HG03060 (cell line): ENCODE measurements at regions not wholly inside any gene's neighbourhood (a gene's known extent, or its start where the extent isn't known, plus 50 kb on each side); places are given as distances from the start of the nearest gene placed in this dataset.
"Not testable (repeated sequence)": the region's sequence is repeated elsewhere in the genome, so short reads cannot be mapped to it uniquely, and the experiment has no call there.

Experiments
- ATAC-seq: cut with Tn5 transposase; IDR thresholded peaks from one replicate; pipeline ENCODE4 v1.9.1; 2021; ENCODE audit warnings: low read depth, moderate number of reproducible peaks; ENCODE audit not compliant: unreplicated experiment

DNA sequence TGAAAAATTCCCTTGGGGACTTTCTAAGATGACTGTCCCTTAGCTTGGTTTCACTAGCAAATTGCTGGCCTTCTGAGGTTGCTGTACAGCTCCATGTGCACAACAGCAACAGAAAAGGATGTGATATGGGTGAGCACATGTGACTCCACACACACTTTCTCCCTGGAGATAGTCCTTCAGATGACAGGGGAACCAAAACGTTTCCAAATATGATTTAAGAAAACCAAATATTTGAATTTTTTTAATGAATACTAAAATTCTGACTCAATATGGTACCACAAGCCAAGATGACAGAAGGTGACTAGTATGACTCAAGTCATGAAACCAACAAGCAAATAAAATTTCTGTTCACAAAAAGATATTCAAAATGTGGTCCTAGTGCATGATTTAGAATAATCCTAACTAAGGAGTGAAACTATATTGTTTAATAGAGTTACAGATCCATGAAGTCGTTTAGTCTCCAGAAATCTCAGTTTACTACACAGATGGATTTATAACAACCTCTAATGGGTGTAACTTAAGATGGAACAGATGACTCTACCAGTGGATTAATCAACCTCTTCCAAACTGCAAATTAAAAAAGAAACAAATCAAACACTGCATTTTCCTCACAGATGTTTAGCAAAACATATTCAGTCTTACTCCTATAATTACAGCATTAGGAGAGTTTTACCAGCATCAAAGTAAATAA lies 144.8 kb upstream of the PIK3R1 start:
- peak; percentile 93 for ATAC-seq

DNA sequence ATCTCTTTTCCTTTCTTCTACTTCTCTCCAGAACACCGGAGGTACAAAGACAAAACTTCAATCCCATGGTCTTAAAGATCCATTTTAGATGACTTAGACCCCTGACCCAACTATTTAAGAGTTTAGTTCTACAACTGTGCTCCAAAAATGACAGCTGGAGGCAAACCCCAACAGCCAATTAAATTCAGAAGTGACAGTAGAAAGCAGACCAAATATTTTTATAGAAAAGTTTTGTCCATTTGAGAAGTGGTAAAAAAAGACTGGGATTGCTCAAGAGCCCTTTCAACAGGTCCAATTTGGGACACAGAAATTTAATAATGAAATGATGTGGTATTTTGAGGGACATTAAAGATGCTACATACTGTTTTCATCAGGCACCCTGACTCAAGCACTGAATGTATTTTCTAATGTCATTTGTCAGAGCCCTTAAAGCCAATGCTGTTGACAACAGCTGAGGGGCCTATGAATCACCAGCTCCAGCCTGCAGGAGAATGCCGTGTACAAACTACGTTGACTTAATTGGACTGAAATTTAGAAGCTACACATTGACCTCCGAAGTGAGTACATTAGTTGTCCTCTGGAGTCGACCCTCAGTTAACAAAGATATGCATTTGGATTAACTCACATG lies 147.5 kb upstream of the PIK3R1 start:
- ATAC-seq = no peak

DNA sequence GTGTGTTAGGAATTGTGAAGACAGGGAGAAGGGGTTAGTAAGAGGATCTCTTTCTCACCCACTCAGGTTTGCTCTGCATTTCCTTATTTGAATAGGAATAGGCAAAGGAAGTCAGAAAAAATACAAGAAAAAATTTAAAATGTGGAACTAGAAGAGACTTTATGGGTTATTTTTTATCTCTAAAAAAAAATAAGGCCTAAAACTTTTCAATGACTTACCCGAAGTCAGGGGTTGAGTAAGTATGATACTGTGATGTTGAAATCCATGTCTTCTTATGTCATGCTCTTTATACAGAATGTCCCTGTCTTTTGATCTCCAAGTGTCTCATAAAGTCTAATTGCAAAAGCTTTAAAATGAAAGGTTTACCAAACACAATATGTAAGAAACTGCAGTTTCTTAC lies 148.3 kb upstream of the PIK3R1 start:
- no peak for ATAC-seq

DNA sequence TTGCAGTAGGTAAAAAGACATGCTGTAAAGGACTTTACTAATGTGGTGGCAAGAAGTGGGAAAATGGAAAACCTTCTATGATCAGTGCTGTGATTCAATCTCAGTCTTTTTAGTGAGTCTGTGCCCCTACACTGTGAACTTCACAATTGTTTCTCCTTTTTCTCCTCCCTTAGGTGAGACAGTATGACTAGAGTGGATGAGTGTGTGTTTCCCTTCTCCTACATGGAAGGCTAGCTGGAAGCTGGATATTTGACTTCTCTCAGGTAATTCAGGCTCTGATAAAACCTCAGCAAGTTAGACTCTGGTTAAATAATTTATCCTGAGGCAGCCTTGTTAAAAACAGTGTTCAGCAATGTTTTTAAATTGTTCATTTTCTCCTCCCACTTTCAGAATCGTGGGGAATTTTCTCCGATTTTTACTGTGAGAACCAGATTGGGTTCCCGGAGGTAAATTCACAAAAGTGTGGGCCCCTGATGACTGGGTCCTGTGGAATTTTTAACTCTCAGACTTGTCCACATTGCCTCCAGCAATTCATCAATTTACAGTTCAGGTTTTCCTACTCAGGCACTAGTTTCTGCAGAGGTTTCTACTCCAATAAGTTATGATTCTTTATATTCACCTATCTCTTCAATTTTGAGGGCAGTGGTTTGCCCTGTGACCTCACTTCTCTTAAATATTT lies 149.1 kb upstream of the PIK3R1 start:
- ATAC-seq = no peak

DNA sequence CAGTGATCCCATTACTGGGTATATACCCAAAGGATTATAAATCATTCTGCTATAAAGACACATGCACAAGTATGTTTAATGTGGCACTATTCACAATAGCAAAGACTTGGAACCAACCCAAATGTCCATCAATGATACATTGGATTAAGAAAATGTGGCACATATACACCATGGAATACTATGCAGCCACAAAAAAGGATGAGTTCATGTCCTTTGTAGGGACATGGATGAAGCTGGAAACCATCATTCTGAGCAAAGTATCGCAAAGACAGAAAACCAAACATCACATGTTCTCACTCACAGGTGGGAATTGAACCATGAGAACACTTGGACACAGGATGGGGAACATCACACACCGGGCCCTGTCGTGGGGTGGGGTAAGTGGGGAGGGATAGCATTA lies 150.2 kb upstream of the PIK3R1 start:
- not testable (repeated sequence) for ATAC-seq

DNA sequence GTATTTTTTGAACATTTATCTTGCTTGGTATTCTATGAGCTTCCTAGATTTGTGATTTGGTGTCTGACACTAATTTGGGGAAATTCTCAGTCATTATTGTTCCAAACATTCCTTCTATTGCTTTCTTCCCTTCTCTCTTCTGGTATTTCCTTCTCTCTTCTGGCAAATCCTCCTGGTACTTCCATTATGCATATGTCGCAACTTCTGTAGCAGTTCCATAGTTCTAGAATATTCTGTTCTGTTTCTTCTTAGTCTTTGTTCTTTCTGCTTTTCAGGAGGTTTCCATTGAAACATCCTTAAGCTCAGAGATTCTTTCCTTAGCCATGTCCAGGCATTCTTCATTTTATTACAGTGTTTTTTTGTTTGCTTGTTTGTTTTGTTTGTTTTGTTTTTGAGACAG lies 155.2 kb upstream of the PIK3R1 start:
- no peak for ATAC-seq

DNA sequence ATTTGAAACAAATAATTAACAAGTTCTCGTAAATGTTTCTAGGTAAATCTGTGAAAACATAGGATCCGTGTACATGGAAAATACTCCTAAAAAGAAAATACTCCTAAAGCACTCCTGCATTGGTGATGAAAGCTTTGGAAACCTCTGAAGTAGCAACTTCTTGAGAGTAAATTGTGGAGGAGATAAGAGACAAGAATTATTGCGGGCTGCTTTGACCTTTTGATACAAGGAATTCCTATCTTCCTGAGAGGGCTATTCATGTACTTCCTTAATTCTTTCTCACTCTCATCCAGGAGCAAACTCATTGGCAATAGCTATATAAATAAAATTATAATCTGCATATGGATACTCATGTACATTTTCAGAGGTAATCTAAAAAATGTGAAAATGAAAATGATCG lies 158.4 kb upstream of the PIK3R1 start:
- no peak for ATAC-seq

DNA sequence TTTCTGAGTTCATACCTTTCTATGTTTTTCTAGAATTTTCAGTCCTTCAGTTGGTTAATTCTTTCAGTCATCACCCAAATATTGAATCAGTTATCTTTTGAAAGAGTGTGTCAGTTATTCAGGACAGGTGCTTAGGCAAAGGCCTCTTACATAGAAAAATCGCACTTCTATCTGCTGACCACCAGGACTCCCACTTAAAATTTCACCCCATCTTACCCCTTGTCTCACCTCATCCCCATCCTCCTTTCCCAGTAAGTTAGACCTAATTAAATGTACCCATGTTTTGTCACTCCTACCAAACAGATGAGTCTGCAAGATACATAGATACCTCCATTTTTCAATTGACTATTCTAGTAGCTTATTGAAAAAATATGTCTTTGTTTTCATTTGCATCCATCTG lies 159.9 kb upstream of the PIK3R1 start:
- ATAC-seq = no peak

DNA sequence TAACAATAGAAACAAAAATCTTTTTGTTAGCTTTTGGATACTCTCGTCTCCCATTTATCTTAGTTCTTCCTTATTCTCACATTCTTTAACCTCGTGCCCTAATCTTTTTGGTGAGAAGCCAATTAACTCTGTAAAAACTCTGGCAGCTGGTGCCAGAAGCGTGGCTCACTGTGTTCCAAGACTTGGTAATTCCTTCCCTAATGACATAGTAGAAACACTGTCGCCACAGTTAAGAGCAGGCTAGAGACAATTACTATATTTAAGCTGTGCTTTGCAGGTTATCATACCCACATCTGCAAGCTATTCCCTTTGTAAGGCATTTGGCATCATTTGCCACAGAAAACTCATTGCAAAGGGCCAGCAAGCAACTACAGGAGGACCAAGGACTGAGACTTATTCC lies 160.9 kb upstream of the PIK3R1 start:
- no peak for ATAC-seq

DNA sequence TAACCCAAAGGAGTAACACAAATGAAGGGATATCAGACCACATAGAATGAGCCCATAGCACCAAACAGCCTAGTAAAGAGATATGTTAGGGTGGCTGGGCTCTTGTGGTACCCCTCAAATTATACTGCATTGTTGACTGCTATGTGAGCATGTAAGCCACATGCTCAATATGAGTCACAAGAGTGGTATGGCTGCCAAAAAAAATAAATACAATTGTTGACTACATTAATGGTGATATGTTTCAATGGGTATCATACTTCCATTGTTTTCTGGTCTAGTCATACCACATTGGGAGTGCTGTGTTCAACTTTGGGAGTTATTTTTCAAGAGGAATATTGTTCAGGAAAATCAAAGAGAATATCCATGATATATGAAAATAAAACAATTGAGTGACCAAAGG lies 162.4 kb upstream of the PIK3R1 start:
- ATAC-seq = no peak

DNA sequence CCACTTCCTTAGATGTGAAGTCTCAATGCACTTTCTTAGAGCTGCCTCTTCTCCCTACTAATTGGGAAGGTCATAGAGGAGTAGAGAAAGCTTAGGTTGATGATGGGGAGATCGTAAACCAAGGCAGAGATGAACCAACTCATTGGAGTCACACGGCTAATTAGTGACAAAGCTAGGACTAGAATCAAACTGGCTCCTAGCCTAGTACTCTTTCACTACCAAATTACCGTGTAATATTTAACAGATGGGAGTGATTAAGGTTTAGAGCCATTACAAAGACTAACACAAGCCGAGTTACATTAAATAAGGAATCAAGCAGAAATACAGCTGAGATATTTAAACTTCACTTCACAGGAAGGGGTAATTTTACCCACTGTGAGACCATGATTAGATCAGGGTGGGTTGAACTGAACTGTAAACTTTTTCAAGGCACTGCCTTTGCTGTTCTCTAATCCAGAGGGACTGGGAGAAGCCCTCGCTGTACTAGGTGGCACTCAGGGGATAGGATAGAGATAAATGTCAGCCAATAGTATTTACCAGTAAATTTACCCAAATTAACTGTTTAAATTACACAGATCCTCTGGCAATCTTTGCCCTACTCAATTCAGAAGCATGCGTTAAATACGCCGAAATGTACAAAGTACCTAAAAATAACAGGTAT lies 166.4 kb upstream of the PIK3R1 start:
- no peak for ATAC-seq

DNA sequence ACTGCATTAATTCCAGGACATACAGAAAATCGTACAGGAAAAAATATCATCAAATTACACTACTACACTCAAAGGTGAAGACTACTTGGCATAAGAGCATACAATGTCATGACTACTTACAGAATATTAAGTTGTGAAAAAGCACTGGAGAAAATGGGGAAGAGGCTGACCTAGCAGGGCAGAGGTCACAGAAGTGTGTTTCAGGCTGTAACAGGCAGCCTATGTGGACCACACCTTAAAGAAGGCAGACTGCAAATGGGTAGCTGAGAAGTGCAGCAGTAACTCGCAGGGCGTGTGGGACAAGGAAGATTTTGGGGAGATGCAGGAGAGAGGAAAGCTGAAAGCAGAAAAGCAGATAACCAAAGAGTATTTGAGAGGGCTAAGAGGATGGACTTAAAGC lies 167.0 kb upstream of the PIK3R1 start:
- ATAC-seq = no peak

DNA sequence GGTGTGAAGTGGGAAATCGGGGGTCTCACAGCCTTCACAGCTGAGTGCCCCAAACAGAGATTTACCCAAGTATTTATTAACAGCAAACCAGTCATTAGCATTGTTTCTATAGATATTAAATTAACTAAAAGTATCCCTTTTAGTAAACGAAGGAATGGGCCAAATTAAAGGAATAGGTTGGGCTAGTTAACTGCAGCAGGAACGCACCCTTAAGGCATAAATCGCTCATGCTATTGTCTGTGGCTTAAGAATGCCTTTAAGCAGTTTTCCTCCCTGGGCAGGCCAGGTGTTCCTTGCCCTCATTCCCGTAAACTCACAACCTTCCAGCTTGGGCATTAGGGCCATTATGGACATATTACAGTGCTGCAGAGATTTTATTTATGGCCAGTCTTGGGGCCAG lies 167.5 kb upstream of the PIK3R1 start:
- ATAC-seq = not testable (repeated sequence)

DNA sequence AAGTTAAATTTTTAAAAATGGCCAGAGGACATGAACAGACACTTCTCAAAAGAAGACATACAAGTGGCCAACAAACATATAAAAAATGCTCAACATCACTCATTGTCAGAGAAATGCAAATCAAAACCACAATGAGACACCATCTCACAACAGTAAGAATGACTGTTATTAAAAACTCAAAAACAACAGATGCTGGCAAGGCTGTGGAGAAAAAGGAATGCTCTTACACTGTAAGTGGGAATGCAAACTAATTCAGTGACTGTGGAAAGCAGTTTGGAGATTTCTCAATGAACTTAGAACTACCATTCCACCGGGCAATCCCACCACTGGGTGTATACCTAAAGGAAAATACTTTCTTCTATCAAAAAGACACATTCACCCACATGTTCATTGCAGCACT lies 168.5 kb upstream of the PIK3R1 start:
- no peak for ATAC-seq

DNA sequence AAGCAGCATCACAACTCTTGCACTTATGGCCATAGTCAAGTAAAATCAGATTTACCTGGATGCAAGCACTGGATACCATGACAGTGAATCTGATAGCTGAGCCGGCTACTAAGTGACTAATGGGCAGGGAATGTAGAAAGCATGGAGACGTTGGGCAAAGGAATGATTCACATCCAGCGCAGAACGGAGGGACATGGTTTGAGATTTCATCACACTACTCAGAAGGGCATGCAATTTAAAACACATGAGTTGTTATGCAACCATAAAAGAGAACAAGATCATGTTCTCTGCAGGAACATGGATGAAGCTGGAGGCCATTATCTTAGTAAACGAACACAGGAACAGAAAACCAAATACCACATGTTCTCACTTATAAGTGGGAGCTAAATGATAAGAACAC lies 169.1 kb upstream of the PIK3R1 start:
- no peak for ATAC-seq

DNA sequence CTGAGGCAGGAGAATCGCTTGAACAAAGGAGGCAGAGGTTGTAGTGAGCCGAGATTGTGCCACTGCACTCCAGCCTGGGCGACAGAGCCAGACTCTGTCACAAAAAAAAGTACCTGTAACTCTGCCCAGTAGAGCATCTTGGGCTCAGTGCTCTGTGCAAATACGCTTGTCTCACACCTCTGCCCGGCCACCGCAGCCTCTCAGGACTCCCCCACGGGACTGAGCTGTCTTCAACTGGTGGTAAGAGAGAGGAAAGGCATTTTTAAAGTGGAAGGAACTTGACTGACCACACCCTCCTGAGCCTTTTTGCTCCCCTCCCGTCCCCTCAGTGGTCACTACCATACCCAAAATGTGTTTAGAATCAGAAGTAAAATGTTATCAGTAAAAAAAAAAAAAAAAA lies 174.3 kb upstream of the PIK3R1 start:
- ATAC-seq = peak; percentile 84

DNA sequence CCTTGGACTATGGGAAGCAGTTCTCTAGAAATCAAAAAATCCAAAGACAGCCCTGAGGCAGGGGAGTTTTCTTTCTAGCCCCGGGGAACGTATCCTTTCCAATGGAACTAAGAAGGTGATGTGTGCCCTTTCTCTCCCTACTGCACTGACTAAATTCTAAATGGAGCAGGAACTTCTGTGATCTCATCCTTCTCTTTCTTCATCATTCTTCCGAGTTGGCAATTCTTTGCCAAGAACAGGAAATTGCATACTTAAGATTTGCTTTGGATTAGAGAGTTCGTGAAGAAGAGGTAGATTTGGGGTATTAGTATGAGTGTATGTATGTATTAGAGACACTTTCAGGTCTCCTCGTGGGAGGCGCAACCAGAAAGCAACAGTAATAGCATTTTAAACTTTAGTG lies 178.0 kb upstream of the PIK3R1 start:
- ATAC-seq = no peak

DNA sequence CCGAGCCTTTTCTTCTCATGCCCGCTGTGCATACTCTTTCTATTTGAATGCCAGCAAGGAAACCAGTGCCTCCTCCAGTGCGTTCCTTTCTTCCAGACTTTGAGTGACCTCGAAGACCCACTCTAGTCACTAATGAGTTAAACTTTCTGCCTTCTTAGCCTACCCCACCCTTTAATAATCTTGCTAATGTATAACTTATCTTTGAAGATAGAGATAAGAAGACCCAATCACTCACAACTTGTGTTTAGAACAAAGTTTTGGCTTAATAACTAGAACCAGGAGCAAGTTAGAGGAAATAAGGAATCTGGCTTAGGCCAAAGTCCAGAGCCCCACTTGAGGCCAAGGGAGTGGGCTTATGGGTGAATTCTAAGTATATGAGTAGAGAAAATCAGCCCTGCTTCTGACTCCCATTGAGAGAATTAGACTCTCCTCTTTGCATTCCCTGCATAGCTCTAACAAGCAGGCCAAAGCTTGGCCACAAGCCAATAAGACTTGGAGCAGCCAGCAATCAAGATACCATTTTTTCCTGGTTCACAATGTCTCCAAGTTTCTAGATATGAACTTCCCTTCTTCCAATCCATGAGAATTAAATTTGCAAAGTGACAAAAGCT lies 181.5 kb upstream of the PIK3R1 start:
- ATAC-seq = no peak

DNA sequence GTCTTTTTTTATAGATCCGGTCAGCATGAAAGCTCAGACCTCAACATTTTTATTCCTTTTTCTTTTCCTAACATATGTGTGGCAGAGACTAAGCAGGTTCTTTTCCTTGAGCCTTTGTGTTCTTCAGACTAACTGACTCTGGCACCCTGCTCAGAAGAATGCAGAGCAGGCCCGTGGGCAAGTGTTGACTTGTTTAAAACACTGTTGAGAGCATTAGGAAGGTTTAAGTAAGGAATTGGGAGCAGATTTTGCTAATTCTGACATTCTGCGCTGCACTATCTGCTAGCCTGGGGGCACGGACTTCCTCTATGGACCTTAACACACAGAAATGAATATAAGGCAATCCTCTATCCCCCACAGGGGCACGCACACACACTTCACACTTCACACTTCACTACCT lies 182.5 kb upstream of the PIK3R1 start:
- ATAC-seq = no peak

DNA sequence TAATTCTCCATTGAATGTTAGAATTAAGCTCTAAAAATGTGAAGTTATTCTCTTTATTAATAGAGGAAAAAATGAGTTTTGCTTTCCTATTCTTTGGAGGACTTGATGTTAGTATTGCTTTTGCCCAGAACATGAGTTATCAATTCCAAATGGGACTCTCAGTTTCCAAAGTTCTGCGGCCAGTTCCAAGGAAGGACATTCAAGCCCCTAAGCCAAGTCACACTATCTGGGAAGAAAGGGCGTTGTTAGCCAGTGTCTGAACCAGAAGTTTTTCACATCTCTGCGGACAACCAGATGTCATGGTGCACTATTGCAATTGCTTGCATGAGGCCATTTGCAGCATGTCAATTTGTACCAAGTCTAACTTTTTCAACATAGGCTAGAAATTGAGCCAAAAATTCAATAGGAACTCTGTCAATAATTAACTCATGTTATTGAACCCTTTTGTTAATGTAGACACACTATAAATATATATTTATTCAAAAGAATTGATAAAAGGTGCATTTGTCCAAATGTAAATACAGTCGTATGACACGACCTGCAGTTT lies 183.3 kb upstream of the PIK3R1 start:
- no peak for ATAC-seq
